ENCODE measurements at regions not wholly inside any gene's neighbourhood (a gene's known extent, or its start where the extent isn't known, plus 50 kb on each side); places are given as distances from the start of the nearest gene placed in this dataset.

DNA sequence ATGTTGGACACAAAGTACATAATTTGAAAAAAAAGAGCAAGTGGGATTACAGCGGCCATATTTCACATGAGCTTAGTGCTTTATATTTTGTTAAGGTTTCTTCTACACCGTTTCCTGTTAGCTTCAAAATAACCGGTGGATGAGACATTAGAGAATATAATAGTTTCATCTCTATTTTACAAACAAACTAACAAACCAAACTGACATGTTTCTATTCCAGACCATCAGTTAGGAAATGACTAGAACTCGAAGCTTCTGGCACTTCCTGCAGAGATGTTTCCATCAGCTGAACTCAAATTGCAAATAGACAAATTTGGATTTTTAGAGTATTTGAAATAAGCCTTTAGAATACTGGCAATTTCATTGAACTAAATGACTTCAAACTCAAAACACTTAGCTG is 86.5 kb downstream of the MTRR start:
- DNase-seq = no peak

DNA sequence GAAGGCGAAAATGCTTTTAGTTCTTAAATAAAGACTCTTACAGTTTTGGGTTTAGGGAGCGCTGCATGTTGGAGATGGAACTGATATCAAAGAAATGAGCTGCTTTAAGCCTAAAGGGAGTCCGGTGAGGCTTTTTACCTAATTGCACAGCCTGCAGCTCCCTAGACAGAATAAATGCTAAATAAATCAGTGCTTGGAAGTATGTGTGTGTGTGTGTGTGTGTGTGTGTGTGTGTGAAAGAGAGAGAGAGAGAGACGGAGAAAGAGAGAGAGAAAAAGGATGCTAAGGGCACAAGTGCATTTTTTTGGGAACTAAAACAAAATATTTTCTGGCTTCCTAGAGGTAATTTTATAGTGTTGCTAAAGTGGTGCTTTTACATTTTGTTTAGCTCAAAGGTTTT is 88.4 kb downstream of the MTRR start:
- DNase-seq = no peak

DNA sequence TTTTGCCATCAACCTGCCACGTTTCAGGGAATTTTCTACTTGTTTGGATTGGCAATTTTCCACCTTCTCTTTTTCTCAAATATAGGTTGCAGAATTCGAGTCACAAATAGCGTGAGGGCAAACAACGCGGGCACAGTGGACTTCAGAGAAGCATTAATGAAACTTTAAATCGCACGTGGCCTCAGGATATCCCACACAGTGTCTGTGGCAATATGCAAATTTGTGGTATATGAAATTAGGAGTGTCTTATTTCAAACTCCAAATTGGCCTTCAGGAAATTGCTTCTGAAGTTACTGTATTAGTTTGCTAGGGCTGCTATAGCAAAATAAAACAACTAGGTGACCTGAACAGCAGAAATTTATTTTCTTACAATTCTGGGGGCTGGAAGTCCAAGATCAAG is 91.2 kb downstream of the MTRR start:
- no peak for DNase-seq

- DNase-seq = no peak
Observed at GRCh38 chr5:7961540-7961939, 92.6 kb downstream of the MTRR start.

- DNase-seq = no peak
Observed at GRCh38 chr5:7970816-7971215, 101.9 kb downstream of the MTRR start.

- no peak for DNase-seq
Observed at GRCh38 chr5:7976411-7977190, 107.7 kb downstream of the MTRR start.

DNA sequence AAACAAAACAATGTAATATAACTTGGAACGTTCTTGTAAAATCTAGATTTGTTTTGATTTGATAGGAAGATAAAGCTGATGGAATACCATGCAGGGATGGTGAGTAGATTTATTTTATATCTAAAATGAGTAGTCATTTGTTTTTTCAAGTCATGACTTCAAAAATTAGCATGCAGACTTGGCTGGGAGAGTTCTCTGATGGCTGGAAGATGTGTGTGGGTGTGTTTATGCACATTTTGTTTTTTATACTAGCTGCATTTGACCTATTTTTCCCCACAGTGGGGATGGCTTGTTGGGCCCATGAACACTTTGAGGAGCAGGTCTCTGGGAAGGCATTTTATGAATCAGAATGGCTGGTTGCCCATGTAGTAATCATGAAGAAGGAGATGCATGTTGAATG is 109.2 kb downstream of the MTRR start:
- no peak for DNase-seq

DNA sequence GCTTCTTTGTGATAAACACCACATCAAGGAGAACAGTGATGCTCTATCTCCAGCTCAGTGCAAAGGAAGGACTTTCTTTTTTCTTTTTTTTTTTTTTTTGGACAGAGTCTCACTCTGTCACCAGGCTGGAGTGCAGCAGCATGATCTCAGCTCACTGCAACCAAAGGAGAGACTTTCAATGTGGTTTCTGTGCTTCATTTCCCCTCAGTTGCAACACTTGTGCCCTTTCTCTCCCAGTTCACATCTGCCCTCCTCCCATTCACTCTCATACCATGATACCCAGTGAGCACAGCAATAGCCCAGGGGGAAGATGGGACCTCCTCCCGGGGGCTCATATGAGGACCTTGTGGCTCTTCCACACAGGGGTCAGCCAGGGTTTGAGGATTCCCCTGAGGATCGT is 110.0 kb downstream of the MTRR start:
- DNase-seq = no peak

DNA sequence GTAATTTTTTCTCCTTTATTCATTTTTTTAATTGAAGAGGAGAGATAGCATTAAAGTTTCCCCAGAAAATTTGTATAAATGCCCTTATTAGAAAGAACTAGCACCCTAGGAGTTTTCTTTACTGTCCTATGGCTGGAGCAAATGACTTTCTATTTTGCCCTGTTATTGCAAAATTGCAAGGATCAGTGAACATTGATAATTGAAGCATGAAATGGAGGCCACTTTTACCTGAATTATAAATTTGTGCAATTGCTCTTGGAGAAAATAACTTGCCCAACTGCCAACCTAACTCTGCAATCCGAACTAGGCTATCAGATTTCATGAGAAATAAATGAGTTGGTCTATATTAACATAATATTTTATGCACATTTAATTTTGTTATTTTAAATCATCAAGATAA is 111.9 kb downstream of the MTRR start:
- no peak for DNase-seq

GRCh38 chr5:7983433-7983832 is 114.5 kb downstream of the MTRR start:
- no peak for DNase-seq

DNA sequence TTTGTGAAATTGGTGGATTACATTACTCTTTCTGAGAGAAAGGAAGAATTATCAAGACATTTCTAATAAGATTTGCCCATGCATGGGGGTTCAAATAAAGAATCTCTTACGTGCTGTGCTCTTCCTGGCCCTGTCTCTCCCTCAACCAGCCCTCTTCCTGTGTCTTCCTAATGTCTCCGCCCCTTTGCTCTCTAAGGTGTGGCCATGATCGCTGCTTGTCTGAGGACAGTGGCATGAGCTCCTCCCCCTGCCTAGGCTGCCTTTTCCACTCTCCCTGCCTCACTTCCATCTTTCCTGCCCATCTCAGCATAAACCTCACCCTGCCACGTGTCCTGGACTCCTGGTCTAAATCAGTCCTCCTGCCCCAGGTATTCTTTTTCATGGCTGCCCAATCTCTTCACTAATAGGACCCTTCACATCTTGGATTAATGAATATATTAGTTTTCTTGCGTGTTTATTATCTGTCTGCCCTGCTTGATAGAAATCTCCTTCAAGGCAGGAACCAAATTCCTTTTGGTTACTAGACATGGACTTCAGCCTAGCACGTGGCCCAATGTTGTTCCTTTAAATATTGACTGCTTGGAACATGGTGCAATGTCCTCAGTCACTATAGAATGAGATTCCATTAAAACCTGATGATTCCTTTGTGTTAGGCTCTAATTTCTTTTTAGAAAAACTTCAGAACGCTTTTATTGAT is 122.3 kb downstream of the MTRR start:
- DNase-seq = no peak

DNA sequence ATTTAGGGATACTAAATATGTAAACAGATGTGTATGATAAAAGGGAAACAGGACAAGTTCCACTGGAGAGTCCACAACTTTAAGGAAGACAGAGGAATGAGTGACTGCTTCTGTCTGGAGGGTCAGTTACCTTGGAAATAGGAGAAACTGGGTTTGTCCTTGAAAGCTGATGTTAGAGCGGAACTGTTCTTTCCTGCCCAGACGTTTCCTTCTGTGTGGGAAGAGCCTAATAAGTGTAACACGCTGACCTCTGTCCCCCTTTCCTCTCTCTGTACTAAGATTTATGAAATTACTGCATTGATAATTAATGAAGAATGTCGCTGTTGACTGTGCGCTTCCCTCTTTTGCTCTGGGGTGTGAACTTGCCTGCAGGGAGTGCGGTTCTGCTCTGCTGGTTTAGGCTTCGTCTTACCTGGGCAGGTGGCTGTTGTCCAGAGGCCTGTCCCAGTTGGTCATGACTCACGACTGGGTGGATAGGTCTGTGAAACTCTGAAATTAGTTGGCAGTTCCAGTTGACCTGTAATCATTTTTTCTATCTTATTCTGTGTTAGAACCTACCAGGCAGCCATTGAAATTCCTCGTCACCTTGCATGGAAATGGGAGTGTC is 126.8 kb downstream of the MTRR start:
- no peak for DNase-seq

DNA sequence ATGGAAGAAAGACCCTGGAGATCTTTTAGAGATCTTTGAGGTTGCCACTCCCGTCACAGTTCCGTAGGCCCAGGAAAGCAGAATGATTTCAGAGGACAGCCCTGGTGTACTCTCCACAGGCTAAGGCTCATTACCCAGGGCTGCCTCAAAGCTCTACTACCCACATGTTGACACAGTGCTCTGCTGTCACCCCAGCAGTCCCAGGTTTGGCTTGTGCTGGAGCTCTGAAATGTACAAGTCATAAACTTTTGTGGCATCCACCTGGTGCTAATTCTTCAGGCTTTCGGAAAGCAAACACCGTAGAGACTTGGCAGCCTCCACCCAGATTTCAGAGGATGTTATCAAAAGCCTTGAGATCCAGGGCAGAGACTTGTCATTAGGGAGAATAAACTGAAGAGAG is 136.5 kb downstream of the MTRR start:
- DNase-seq = no peak

DNA sequence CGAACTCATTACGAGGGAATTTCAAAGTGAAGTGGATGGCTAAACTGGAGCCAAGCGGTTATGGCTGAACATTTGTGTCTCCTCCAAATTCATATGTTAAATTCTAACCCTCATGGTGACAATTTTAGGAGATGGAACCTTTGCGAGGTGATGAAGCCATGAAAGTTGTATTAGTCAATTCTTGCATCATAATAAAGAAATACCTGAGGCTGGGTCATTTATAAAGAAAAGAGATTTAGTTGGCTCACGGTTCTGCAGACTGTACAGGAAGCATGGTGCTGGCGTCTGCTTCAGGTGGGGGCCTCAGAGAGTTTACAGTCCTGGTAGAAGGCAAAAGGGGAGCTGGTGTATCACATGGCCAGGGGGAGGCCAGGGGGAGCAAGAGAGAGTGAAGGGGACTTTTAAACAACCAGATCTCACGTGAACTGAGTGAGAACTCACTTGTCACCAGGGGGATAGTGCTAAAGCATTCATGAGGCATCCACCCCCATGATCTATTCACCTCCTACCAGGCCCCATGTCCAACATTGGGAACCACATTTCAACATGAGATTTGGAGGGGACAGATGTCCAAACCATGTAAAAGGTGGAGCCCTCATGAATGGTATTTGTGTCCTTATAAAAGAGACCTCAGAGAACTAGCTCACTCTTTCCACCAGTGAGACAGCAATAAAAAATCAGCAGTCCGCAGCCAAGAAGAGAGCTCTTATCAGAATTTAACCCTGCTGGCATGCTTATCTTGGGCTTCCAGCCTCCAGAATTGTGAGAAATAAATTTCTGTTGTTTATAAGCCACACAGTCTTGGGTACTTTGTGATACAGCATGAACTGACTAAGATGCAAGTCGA is 143.4 kb downstream of the MTRR start:
- DNase-seq = no peak

- DNase-seq = no peak
Observed at GRCh38 chr5:8013948-8014710, 145.2 kb downstream of the MTRR start.

GRCh38 chr5:8019719-8020218 is 150.8 kb downstream of the MTRR start:
- no peak for DNase-seq

- DNase-seq = no peak
Observed at GRCh38 chr5:8020861-8021514, 152.0 kb downstream of the MTRR start.

GRCh38 chr5:8028243-8028642 is 159.3 kb downstream of the MTRR start:
- no peak for DNase-seq

- no peak for DNase-seq
Observed at GRCh38 chr5:8033261-8033660, 164.3 kb downstream of the MTRR start.

GRCh38 chr5:8034852-8035251 is 165.9 kb downstream of the MTRR start:
- DNase-seq = no peak

- no peak for DNase-seq
Observed at GRCh38 chr5:8048920-8049319, 180.0 kb downstream of the MTRR start.

Measured in NCI-H510A (cell line).